ENCODE measurements at regions not wholly inside any gene's neighbourhood (a gene's known extent, or its start where the extent isn't known, plus 50 kb on each side); places are given as distances from the start of the nearest gene placed in this dataset.

- no peak for DNase-seq
- intact Hi-C loops (cut with DNase I) = no loop called here
- H3K4me1 ChIP-seq = no peaks in the 10 kb centered on the region
- H3K27ac ChIP-seq = no peak overlapping the region
- H3K36me3 ChIP-seq = no peaks in the 10 kb centered on the region
- no peaks in the 10 kb centered on the region for H3K9me3 ChIP-seq
- H3K4me3 ChIP-seq = no peak overlapping the region
- TF ChIP-seq, protein P1, sequence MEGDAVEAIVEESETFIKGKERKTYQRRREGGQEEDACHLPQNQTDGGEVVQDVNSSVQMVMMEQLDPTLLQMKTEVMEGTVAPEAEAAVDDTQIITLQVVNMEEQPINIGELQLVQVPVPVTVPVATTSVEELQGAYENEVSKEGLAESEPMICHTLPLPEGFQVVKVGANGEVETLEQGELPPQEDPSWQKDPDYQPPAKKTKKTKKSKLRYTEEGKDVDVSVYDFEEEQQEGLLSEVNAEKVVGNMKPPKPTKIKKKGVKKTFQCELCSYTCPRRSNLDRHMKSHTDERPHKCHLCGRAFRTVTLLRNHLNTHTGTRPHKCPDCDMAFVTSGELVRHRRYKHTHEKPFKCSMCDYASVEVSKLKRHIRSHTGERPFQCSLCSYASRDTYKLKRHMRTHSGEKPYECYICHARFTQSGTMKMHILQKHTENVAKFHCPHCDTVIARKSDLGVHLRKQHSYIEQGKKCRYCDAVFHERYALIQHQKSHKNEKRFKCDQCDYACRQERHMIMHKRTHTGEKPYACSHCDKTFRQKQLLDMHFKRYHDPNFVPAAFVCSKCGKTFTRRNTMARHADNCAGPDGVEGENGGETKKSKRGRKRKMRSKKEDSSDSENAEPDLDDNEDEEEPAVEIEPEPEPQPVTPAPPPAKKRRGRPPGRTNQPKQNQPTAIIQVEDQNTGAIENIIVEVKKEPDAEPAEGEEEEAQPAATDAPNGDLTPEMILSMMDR (IDR thresholded peaks at IDR 0.05) = no peak
- no peaks in the 10 kb centered on the region for H3K27me3 ChIP-seq
- H3K9ac ChIP-seq (ENCODE audit: low read depth in 2 of 2, low read length in 2 of 2) = no peak overlapping the region
Measured at GRCh38 chr2:88829607-88830463, 138.4 kb downstream of the RPIA start.

DNA sequence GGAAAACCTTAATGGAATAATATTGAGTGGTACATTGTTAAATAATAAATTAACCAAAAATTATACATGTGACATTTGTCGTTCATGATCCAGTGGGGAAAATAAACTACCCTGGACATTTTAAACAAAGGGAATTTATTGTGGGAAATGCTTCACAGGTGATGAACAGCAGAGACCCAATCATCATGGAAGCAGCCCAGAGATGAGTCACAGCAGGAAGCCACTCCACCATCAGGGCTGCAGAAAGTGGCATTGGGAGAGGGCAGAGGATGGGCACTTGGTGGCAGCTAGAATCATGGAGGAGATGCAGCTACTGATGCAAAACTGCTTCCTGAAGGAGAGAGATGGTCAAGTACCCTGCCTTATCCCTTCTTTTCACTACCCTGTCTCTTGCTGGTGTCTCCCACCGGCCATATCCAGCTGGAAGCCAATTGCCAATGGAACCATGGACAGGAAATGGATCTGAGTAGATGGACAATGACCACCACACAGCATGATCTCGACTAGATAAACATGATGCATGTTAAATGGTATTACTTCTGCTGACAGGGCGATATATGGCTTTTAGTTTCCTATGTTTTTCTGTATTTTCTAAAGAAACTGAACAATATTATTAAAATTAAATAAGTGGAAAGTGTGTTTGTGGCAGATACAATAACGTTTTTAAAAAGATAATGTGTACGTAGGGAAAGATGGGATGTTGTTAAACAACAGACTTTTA lies 139.8 kb downstream of the RPIA start:
- no peak for DNase-seq
- H3K9me3 ChIP-seq = no peaks in the 10 kb centered on the region
- no peak overlapping the region for H3K4me3 ChIP-seq

GRCh38 chr2:88831792-88832248 lies 140.3 kb downstream of the RPIA start:
- Histone ChIP-seq H3K4me1 (no peaks in the 10 kb centered on the region), H3K27me3 (no peaks in the 10 kb centered on the region), H3K9ac (ENCODE audit: low read depth in 2 of 2, low read length in 2 of 2) (no peak overlapping the region), H3K27ac (no peak overlapping the region), H3K36me3 (no peaks in the 10 kb centered on the region), H3K9me3 (no peaks in the 10 kb centered on the region), H3K4me3 (no peak overlapping the region)
- peak; percentile 76 for DNase-seq
- TF ChIP-seq, protein P1 (IDR thresholded peaks at IDR 0.05) = peak; percentile 86
- intact Hi-C loops (cut with DNase I) = no loop called here

More for the DNA sequence above, 139.8 kb downstream of the RPIA start:
- TF ChIP-seq, protein P1 (IDR thresholded peaks at IDR 0.05) = no peak
- Histone ChIP-seq H3K27me3 (no peaks in the 10 kb centered on the region), H3K36me3 (no peaks in the 10 kb centered on the region), H3K4me1 (no peaks in the 10 kb centered on the region), H3K9ac (ENCODE audit: low read depth in 2 of 2, low read length in 2 of 2) (no peak overlapping the region), H3K27ac (no peak overlapping the region)
- intact Hi-C loops (cut with DNase I) = no loop called here

- H3K9me3 ChIP-seq = no peaks in the 10 kb centered on the region
- no peak for DNase-seq
- no peak overlapping the region for H3K27ac ChIP-seq
- intact Hi-C loops (cut with DNase I) = no loop called here
- TF ChIP-seq, protein P1 (IDR thresholded peaks at IDR 0.05) = no peak
- no peak overlapping the region for H3K9ac ChIP-seq (ENCODE audit: low read depth in 2 of 2, low read length in 2 of 2)
- H3K4me1 ChIP-seq = no peaks in the 10 kb centered on the region
- no peak overlapping the region for H3K4me3 ChIP-seq
- H3K27me3 ChIP-seq = no peaks in the 10 kb centered on the region
- H3K36me3 ChIP-seq = no peaks in the 10 kb centered on the region
Measured at GRCh38 chr2:88832311-88832991, 141.0 kb downstream of the RPIA start.

DNA sequence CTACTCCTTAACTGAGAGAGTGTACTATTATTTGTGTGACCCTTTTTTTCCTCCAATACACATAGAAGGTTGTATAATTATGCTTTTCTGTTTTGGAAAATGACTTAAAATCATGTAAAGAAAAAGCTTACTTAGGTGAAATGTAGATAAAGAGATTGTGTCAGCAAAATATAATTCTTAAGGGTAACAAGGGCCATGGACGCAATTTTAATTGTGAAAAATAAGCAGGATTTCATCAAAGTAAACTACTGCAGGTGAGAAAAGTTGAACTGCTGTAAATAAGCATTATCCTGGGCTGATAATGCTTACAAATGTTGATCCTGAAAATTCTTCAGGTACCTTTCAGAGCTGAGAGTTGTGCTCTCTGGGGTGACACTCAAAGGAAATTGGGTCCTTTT lies 141.5 kb downstream of the RPIA start:
- no peak overlapping the region for H3K27ac ChIP-seq
- no peaks in the 10 kb centered on the region for H3K9me3 ChIP-seq
- TF ChIP-seq, protein P1 (IDR thresholded peaks at IDR 0.05) = no peak
- H3K4me3 ChIP-seq = no peak overlapping the region
- no peaks in the 10 kb centered on the region for H3K27me3 ChIP-seq
- no peaks in the 10 kb centered on the region for H3K36me3 ChIP-seq
- no peak overlapping the region for H3K9ac ChIP-seq (ENCODE audit: low read depth in 2 of 2, low read length in 2 of 2)
- intact Hi-C loops (cut with DNase I) = no loop called here
- no peak for DNase-seq
- H3K4me1 ChIP-seq = no peaks in the 10 kb centered on the region
